ENCODE measurements at regions not wholly inside any gene's neighbourhood (a gene's known extent, or its start where the extent isn't known, plus 50 kb on each side); places are given as distances from the start of the nearest gene placed in this dataset.
"Not testable (repeated sequence)": the region's sequence is repeated elsewhere in the genome, so short reads cannot be mapped to it uniquely, and the experiment has no call there.

DNA sequence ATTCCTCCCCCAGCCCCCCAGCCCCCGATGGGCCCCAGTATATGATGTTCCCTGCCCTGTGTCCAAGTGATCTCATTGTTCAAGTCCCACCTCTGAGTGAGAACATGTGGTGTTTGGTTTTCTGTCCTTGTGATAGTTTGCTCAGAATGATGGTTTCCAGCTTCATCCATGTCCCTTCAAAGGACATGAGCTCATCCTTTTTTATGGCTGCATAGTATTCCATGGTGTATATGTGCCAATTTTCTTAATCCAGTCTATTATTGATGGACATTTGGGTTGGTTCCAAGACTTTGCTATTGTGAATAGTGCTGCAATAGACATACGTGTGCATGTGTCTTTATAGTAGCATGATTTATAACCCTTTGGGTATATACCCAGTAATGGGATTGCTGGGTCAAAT, 495.3 kb downstream of the OMA1 start:
- intact Hi-C loops (cut with DNase I); DNase-seq (ENCODE audit: low spot score): not testable (repeated sequence)

DNA sequence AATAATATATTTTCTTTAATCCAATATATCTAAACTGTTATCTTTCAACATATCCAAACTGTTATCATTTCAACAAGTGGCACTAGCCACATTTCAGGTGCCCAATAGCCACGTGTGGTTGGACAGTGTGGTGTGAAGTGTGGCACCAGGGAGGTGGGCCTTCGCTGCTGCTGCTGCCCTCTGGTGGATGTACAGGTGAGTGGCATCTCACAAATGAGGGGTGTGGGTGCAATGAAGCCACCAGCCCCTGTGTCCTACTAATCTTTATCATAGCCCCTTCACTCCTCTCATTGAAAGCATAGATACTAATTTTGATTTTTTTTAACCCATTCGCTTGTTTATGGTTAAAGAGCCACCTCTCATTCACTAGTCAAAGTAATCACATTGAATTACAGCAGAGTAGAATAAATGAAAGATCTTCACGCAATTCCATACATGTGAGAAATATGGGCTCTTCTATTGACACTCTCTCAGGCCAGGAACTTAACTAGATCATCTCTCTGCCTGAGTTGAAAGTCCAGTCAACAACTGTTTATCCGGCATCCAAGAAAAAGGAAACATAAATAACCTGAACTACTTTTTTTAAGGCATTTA, 499.2 kb downstream of the OMA1 start:
- intact Hi-C loops (cut with DNase I), result loop anchor here in 1 of 2 donors (5.0 to 10.0 kb wide), 2 partner anchors 625 to 1213 kb away; partner anchors contain the start of gene DAB1
- DNase-seq (ENCODE audit: low spot score), result no peak

DNA sequence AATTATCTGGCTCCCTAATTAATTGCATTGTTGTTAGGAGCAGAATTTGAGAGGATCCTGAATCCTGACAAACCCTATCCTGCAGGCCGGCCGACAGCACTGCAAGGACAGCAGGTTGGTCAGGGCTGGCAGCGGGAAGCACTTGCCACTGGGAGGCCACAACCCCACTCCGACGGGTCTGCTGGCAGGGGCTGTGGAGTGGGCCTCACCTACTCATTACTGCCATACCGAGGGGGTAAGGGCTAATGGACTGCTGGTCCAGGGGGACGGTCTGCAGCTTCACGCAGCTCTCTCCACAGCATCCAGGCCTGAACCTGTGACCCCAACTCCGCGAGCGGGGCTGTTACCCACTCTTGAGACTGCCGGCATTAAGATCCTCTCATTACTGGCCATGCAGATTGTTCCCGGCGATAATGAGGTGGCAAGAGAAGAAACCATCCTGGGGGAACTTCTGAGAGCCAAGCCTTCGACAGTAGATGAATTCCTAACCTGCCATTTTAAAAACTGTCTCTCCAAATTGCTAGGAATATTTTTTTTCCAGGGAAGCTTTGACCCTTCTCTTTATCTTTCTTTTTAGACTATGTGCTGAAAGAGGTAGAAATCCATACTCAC, 501.3 kb downstream of the OMA1 start:
- no peak for DNase-seq (ENCODE audit: low spot score)
- intact Hi-C loops (cut with DNase I), result loop anchor here in 1 of 2 donors (5.0 to 10.0 kb wide), 2 partner anchors 623 to 1210 kb away; partner anchors contain the start of gene DAB1

GRCh38 chr1:58041621-58042020, 504.9 kb downstream of the OMA1 start:
- no peak for DNase-seq (ENCODE audit: low spot score)
- intact Hi-C loops (cut with DNase I), result loop anchor here in 1 of 2 donors (10.0 kb wide), 1 partner anchor 1207 kb away; no protein-coding TSS in a partner anchor

GRCh38 chr1:58038574-58038973, 508.0 kb downstream of the OMA1 start:
- intact Hi-C loops (cut with DNase I), result loop anchor here in 1 of 2 donors (10.0 kb wide), 1 partner anchor 494 kb away; no protein-coding TSS in a partner anchor
- DNase-seq (ENCODE audit: low spot score), result no peak

DNA sequence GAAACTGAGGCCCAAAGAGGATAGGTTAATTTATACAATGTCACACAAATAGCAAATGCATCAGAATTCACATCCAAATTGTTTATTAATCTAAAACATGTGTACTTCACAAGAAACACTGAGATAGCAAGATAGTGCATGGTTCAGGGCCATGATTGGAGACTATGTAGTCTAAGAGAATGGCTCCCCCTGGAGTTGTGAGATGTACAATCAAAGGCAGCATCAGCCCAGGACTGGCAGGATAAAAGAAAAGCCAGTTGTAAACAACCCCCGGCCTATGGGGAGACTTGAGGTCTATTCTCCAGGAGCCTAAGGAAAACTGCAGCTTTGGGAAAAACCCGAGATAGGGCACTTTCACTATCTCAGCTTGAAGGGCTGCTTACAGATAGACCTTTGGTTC, 511.0 kb downstream of the OMA1 start:
- intact Hi-C loops (cut with DNase I), result loop anchor here in 1 of 2 donors (10.0 kb wide), 1 partner anchor 491 kb away; no protein-coding TSS in a partner anchor
- no peak for DNase-seq (ENCODE audit: low spot score)

- DNase-seq (ENCODE audit: low spot score), result no peak
- intact Hi-C loops (cut with DNase I), result loop anchor here in 1 of 2 donors (10.0 kb wide), 1 partner anchor 489 kb away; no protein-coding TSS in a partner anchor
These were observed 513.2 kb downstream of the OMA1 start for GRCh38 chr1:58033311-58033710.

DNA sequence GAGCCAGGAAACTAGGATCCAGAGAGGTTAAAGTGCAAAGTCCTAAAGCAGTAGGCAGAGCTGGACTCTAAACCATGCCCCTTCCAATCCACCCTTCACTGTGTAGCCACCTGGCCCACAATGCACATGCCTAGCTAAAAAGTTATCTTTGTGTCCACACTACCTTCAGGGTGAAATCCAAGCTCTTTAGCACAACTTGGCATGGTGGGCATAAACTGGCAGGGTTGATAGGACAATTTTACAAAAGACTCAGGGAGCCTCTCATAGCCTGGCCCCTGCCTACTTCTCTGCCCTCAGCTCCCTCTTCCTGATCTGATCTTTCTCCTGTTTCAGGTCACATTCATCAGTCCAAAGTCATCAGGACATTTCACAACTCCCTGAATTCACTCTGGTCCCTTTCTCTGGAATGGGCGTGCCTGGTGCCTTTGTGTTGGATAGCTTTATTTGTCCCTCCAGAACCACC, 513.9 kb downstream of the OMA1 start:
- intact Hi-C loops (cut with DNase I), result loop anchor here in 1 of 2 donors (10.0 kb wide), 1 partner anchor 488 kb away; no protein-coding TSS in a partner anchor
- no peak for DNase-seq (ENCODE audit: low spot score)

DNA sequence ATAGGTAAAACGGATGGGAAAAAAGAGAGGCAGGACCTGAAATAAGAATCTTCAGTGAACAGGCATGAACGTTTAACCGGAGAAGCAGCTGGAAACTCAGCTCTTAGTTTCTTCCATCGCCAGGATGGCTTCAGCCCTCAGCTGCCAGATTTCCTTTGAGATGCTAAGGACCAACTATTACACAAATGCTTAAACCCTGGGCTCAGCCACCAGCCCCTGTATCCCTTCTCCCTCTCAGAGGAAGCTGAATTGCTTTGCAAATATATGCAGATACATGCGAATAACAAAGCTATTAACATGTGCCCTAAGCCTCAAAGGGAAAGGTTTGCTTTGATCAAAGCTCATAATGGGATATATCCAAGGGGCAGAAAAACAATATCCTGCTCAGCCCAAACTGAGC, 515.1 kb downstream of the OMA1 start:
- intact Hi-C loops (cut with DNase I), result loop anchor here in 1 of 2 donors (10.0 kb wide), 1 partner anchor 487 kb away; no protein-coding TSS in a partner anchor
- no peak for DNase-seq (ENCODE audit: low spot score)

- intact Hi-C loops (cut with DNase I), result loop anchor here in 1 of 2 donors (10.0 kb wide), 1 partner anchor 486 kb away; no protein-coding TSS in a partner anchor
These were observed 516.1 kb downstream of the OMA1 start for GRCh38 chr1:58030456-58030855.

DNA sequence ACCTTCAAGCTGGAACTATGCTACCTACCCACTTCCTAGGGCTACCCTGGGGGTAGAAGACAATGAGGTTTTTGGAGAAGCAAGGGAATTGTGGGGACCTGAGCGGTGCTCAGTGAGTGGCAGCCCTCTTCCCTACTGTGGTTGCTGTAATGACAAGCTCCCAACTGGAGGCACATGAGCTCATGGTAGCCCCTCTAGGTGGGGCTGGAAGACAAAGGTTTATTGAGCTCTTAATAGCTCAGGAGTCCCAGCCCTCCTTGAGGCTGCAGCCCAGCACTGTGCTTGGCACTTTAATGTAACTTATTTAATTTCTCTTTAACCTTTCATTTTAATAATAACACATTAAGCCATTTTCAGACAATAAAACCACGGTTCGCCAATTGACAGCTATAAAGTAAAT, 528.9 kb downstream of the OMA1 start:
- intact Hi-C loops (cut with DNase I), result no loop called here
- DNase-seq (ENCODE audit: low spot score), result no peak

More at GRCh38 chr1:58030456-58030855, 516.1 kb downstream of the OMA1 start:
- no peak for DNase-seq (ENCODE audit: low spot score)

DNA sequence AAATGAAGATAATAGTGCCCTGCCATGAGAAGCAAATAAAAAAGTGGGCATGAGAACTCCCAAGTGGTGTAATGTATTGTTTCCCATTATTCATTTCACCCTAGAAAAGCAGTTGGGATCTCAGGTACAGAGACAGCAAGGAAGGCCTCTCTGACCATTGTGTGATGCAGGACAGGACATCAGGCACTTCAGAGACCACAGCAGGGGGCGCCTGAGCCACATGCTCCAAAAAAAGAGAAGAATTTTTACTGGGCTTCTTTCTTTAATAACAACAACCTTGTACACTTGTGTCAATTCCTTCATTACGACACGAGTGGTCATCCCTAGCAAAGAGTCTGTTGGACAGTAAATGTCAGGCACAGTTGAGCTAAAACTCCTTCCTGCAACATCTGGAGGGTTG, 533.3 kb downstream of the OMA1 start:
- intact Hi-C loops (cut with DNase I), result no loop called here
- no peak for DNase-seq (ENCODE audit: low spot score)

- intact Hi-C loops (cut with DNase I), result no loop called here
- DNase-seq (ENCODE audit: low spot score), result no peak
These were observed 534.5 kb downstream of the OMA1 start for GRCh38 chr1:58011978-58012377.

DNA sequence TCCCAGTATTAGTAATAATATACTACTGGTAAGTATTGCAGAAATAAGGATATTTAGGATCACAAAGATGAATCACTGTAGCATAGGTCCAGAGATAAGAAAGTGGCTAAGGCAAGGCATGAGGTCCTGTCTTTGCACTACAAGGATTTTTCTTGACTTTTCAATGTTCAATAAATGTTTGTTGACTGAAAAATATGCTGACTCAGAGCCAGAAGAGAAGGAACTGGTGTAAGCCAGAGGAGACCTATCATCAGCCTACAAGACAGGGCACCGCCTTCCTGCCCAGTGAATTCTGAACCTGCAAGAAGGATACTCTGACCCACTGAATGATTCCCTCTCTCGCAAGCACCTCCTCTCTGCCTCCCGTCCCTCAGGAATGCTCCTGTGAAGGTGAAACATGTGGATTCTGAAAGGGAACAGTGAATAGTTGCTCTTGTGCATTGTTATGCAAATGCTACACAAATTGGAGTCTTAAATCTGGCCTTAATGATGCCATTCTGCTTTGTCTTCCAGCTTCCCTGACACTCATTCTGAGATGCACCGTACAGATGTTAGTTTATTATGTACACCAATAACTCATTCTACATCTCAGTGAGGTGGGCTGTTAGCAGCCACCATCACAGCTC, 540.0 kb downstream of the OMA1 start:
- DNase-seq (ENCODE audit: low spot score), result no peak
- intact Hi-C loops (cut with DNase I), result no loop called here

GRCh38 chr1:58005212-58005611, 541.3 kb downstream of the OMA1 start:
- no peak for DNase-seq (ENCODE audit: low spot score)
- intact Hi-C loops (cut with DNase I), result no loop called here

DNA sequence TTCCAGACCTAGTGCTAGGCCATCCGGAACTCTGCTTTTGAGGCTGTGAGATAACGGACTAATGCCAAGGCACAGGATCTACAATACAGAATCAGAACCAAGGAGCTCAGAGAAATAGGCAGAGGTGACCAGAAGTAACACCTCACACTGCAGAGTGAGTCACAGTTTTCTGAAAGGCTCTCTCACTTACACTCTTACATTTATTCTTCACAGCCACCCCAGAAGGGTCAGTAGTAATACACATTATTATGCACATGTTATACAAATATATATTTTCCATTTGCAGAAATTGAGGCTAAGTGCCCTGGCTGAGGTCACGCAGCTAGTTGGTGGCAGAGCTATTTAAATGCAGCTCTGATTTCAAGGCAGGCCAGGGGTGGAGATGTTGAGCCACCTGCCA, 542.5 kb downstream of the OMA1 start:
- intact Hi-C loops (cut with DNase I), result no loop called here
- DNase-seq (ENCODE audit: low spot score), result no peak

DNA sequence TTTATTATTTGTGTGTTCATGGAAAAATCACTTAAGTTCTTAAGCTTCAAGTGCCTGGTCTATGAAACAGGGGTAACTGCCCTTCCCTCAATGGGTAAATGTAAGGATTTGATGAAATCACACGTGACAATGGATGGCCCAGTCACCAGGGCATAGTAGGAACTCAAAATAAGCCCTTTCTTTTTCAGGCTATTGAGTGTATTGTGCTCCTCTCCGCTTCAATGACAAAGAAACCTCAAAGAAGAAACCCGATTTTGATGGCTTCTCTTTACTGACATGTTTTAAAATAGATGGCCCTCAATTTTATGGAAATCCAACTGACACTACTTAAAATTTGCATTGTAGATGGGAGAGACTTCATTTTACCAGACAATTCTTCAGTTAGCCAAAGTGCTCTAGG, 543.5 kb downstream of the OMA1 start:
- intact Hi-C loops (cut with DNase I), result no loop called here
- DNase-seq (ENCODE audit: low spot score), result no peak

DNA sequence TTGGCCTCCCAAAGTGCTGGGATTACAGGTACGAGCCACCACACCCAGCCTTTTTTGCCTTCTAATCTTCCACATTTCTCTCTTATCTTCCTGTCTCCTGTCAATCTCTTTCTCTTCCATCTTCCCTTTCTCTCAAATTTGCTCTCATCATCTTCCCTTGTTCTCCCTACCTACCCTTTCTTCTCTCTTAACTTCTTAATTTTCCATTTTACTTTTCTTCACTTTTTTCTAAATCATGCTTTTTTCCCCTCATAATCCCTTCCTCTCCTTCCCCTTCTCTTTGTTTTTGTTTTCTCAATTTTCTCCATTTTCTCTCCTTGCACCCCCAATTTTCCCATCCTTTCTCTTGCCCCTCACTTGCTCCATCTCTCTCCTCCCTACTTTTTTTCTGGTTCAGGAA, 545.7 kb downstream of the OMA1 start:
- intact Hi-C loops (cut with DNase I), result no loop called here
- no peak for DNase-seq (ENCODE audit: low spot score)

- intact Hi-C loops (cut with DNase I), result no loop called here
- no peak for DNase-seq (ENCODE audit: low spot score)
These were observed 546.4 kb downstream of the OMA1 start for GRCh38 chr1:58000116-58000515.

GRCh38 chr1:57996400-57996799, 550.1 kb downstream of the OMA1 start:
- intact Hi-C loops (cut with DNase I), result no loop called here
- DNase-seq (ENCODE audit: low spot score), result no peak
